IPS-18a (cell line): ENCODE measurements at regions not wholly inside any gene's neighbourhood (a gene's known extent, or its start where the extent isn't known, plus 50 kb on each side); places are given as distances from the start of the nearest gene placed in this dataset.

ENCODE experiments used
- H3K27ac ChIP-seq: one replicate; pipeline ENCODE4 v1.5.1; 2013; ENCODE audit warnings: low read length
- H3K27me3 ChIP-seq: one replicate; pipeline ENCODE4 v1.6.1; 2013; ENCODE audit warnings: mild to moderate bottlenecking, low read length; ENCODE audit not compliant: control insufficient read depth, insufficient read depth
- H3K36me3 ChIP-seq: one replicate; pipeline ENCODE4 v1.6.1; 2013; ENCODE audit warnings: low read depth, low read length; ENCODE audit not compliant: control insufficient read depth
- H3K4me1 ChIP-seq: one replicate; pipeline ENCODE4 v1.6.1; 2013; ENCODE audit warnings: low read depth, low read length; ENCODE audit not compliant: control insufficient read depth
- H3K4me3 ChIP-seq: one replicate; pipeline ENCODE4 v1.5.1; 2013; ENCODE audit warnings: low read length
- H3K9ac ChIP-seq: one replicate; pipeline ENCODE4 v1.6.1; 2013; ENCODE audit warnings: mild to moderate bottlenecking, low read length, moderate library complexity
- H3K9me3 ChIP-seq: one replicate; pipeline ENCODE4 v1.6.1; 2013; ENCODE audit warnings: low read depth, low read length; ENCODE audit not compliant: control insufficient read depth

DNA sequence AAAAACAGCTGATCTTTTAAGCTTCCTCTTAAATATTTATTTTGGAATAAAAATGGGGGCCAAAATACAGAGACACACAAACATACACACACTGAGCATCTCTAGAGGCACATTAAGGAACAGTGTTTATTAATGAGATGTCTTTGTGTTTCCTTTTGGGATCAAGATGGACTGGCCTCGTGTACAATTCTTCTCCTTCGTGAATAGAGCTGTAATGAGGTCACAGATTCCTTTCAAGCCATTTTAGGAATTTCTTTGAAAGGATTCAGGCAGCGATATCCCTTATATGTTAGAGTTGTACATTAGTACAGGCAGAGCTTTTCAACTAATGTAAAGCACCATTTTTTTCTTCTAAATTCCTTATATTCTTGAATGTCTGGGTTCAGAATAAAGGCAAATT lies 295.7 kb downstream of the CHRM3 start:
- no peaks in the 10 kb centered on the region for H3K36me3 ChIP-seq
- H3K27me3 ChIP-seq, result no peaks in the 10 kb centered on the region
- no peak overlapping the region for H3K9ac ChIP-seq
- no peaks in the 10 kb centered on the region for H3K9me3 ChIP-seq
- H3K27ac ChIP-seq, result no peak overlapping the region
- no peak overlapping the region for H3K4me3 ChIP-seq
- H3K4me1 ChIP-seq, result no peaks in the 10 kb centered on the region

- no peaks in the 10 kb centered on the region for H3K9me3 ChIP-seq
- H3K36me3 ChIP-seq, result no peaks in the 10 kb centered on the region
- no peak overlapping the region for H3K4me3 ChIP-seq
- no peaks in the 10 kb centered on the region for H3K4me1 ChIP-seq
- H3K9ac ChIP-seq, result no peak overlapping the region
- H3K27ac ChIP-seq, result no peak overlapping the region
- H3K27me3 ChIP-seq, result no peaks in the 10 kb centered on the region
These were observed 296.6 kb downstream of the CHRM3 start for GRCh38 chr1:239682960-239683359.

GRCh38 chr1:239686386-239686785 lies 300.0 kb downstream of the CHRM3 start:
- H3K36me3 ChIP-seq, result no peaks in the 10 kb centered on the region
- no peaks in the 10 kb centered on the region for H3K27me3 ChIP-seq
- no peak overlapping the region for H3K9ac ChIP-seq
- H3K9me3 ChIP-seq, result no peaks in the 10 kb centered on the region
- H3K27ac ChIP-seq, result no peak overlapping the region
- no peak overlapping the region for H3K4me3 ChIP-seq
- no peaks in the 10 kb centered on the region for H3K4me1 ChIP-seq

- Histone ChIP-seq H3K36me3 (no peaks in the 10 kb centered on the region), H3K4me3 (no peak overlapping the region), H3K9ac (no peak overlapping the region)
These were observed 309.9 kb downstream of the CHRM3 start for GRCh38 chr1:239696317-239696716.

GRCh38 chr1:239700667-239701066 lies 314.3 kb downstream of the CHRM3 start:
- Histone ChIP-seq H3K4me3 (no peak overlapping the region), H3K4me1 (no peaks in the 10 kb centered on the region), H3K9me3 (no peaks in the 10 kb centered on the region), H3K9ac (no peak overlapping the region), H3K27ac (no peak overlapping the region), H3K36me3 (no peaks in the 10 kb centered on the region), H3K27me3 (no peaks in the 10 kb centered on the region)

More at GRCh38 chr1:239696317-239696716, 309.9 kb downstream of the CHRM3 start:
- H3K9me3 ChIP-seq, result no peaks in the 10 kb centered on the region
- no peak overlapping the region for H3K27ac ChIP-seq
- H3K4me1 ChIP-seq, result no peaks in the 10 kb centered on the region
- no peaks in the 10 kb centered on the region for H3K27me3 ChIP-seq

GRCh38 chr1:239703075-239703474 lies 316.7 kb downstream of the CHRM3 start:
- no peak overlapping the region for H3K9ac ChIP-seq
- no peaks in the 10 kb centered on the region for H3K4me1 ChIP-seq
- no peak overlapping the region for H3K27ac ChIP-seq
- no peaks in the 10 kb centered on the region for H3K9me3 ChIP-seq
- H3K36me3 ChIP-seq, result no peaks in the 10 kb centered on the region
- no peaks in the 10 kb centered on the region for H3K27me3 ChIP-seq
- no peak overlapping the region for H3K4me3 ChIP-seq

GRCh38 chr1:239706245-239706892 lies 320.0 kb downstream of the CHRM3 start:
- H3K9ac ChIP-seq, result no peak overlapping the region
- H3K4me1 ChIP-seq, result no peaks in the 10 kb centered on the region
- H3K4me3 ChIP-seq, result no peak overlapping the region
- no peak overlapping the region for H3K27ac ChIP-seq
- H3K27me3 ChIP-seq, result no peaks in the 10 kb centered on the region
- H3K9me3 ChIP-seq, result no peaks in the 10 kb centered on the region
- no peaks in the 10 kb centered on the region for H3K36me3 ChIP-seq

- Histone ChIP-seq H3K4me3 (no peak overlapping the region), H3K4me1 (peaks cover 4% of the 10 kb centered on the region), H3K27me3 (no peaks in the 10 kb centered on the region), H3K9ac (no peak overlapping the region), H3K9me3 (no peaks in the 10 kb centered on the region), H3K36me3 (no peaks in the 10 kb centered on the region), H3K27ac (no peak overlapping the region)
These were observed 321.2 kb downstream of the CHRM3 start for GRCh38 chr1:239707615-239708014.

DNA sequence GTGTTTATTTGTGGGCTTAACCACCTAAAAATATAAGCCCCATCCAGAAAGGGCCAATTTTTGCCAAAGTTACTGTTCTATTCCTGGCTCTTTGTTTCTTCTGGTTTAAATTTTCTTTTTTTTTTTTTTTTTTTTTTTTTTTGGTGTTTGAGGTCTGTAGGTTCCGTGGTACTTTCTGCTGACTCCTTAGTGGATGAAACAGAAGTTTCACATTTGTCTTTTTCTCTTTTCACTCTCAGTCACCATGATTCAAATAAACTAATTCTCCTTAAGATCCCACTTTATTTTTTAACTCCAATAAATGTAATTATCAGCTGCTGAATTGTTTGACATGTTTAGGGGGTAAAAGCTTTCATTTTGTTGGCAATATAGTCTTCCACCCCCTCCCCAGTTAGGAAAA lies 322.3 kb downstream of the CHRM3 start:
- Histone ChIP-seq H3K4me3 (no peak overlapping the region), H3K27me3 (no peaks in the 10 kb centered on the region), H3K9ac (no peak overlapping the region), H3K36me3 (no peaks in the 10 kb centered on the region), H3K9me3 (no peaks in the 10 kb centered on the region), H3K4me1 (peaks cover 8% of the 10 kb centered on the region), H3K27ac (no peak overlapping the region)

GRCh38 chr1:239711768-239712167 lies 325.4 kb downstream of the CHRM3 start:
- H3K4me3 ChIP-seq, result no peak overlapping the region
- H3K4me1 ChIP-seq, result peaks cover 8% of the 10 kb centered on the region
- no peaks in the 10 kb centered on the region for H3K9me3 ChIP-seq
- H3K9ac ChIP-seq, result no peak overlapping the region
- no peaks in the 10 kb centered on the region for H3K36me3 ChIP-seq
- H3K27ac ChIP-seq, result no peak overlapping the region
- H3K27me3 ChIP-seq, result no peaks in the 10 kb centered on the region

- H3K4me1 ChIP-seq, result peaks cover 7% of the 10 kb centered on the region
- no peaks in the 10 kb centered on the region for H3K9me3 ChIP-seq
- H3K36me3 ChIP-seq, result no peaks in the 10 kb centered on the region
- H3K27me3 ChIP-seq, result no peaks in the 10 kb centered on the region
- H3K27ac ChIP-seq, result no peak overlapping the region
- H3K9ac ChIP-seq, result no peak overlapping the region
- H3K4me3 ChIP-seq, result no peak overlapping the region
These were observed 330.9 kb downstream of the CHRM3 start for GRCh38 chr1:239717097-239717917.

DNA sequence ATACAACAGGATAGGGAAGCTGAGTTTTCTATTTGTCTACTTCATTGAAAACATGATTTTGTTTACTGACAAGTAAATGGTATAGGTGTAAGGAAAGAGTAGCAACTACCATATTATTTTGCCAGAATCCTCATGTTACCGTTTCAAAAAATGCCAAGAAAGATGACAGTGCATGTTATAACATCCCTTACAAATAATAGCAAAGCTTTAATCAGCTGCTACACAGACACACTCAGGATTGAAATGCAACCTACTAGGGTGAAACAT lies 331.5 kb downstream of the CHRM3 start:
- H3K9me3 ChIP-seq, result no peaks in the 10 kb centered on the region
- H3K4me3 ChIP-seq, result no peak overlapping the region
- no peaks in the 10 kb centered on the region for H3K36me3 ChIP-seq
- H3K9ac ChIP-seq, result no peak overlapping the region
- H3K27ac ChIP-seq, result no peak overlapping the region
- H3K4me1 ChIP-seq, result peaks cover 1% of the 10 kb centered on the region
- H3K27me3 ChIP-seq, result no peaks in the 10 kb centered on the region
